ENCODE measurements at regions not wholly inside any gene's neighbourhood (a gene's known extent, or its start where the extent isn't known, plus 50 kb on each side); places are given as distances from the start of the nearest gene placed in this dataset.

- Histone ChIP-seq H3K4me1 (no peaks in the 10 kb centered on the region), H3K27ac (no peak overlapping the region), H3K9me3 (no peaks in the 10 kb centered on the region), H3K4me3 (no peak overlapping the region), H3K27me3 (peaks cover 0 to 8% (median 0%) of the 10 kb centered on the region in 4 donors), H3K36me3 (no peaks in the 10 kb centered on the region)
- DNase-seq: no peak
- WGBS, 2 donors: 51 to 54% methylated on average over 2 of the region's 2 CpGs
- intact Hi-C loops (cut with DNase I): no loop called here
- TF ChIP-seq POLR2A (IDR thresholded peaks at IDR 0.05): no peak
- no peak for TF ChIP-seq CTCF (IDR thresholded peaks at IDR 0.05)
These were observed 86.6 kb upstream of the AGBL1 start for GRCh38 chr15:85993116-85993515.

- intact Hi-C loops (cut with DNase I): no loop called here
- H3K36me3 ChIP-seq: no peaks in the 10 kb centered on the region
- H3K4me3 ChIP-seq: no peak overlapping the region
- H3K27me3 ChIP-seq: peaks cover 0 to 38% (median 0%) of the 10 kb centered on the region in 4 donors
- H3K27ac ChIP-seq: no peak overlapping the region
- TF ChIP-seq CTCF (IDR thresholded peaks at IDR 0.05) (no peak), POLR2A (IDR thresholded peaks at IDR 0.05) (no peak)
- H3K9me3 ChIP-seq: no peaks in the 10 kb centered on the region
- 75 to 83% methylated on average over 5 of the region's 5 CpGs for WGBS, 2 donors
- no peak for DNase-seq
- peaks cover 0 to 13% (median 3%) of the 10 kb centered on the region in 3 donors for H3K4me1 ChIP-seq
These were observed 82.1 kb upstream of the AGBL1 start for GRCh38 chr15:85997618-85998017.

DNA sequence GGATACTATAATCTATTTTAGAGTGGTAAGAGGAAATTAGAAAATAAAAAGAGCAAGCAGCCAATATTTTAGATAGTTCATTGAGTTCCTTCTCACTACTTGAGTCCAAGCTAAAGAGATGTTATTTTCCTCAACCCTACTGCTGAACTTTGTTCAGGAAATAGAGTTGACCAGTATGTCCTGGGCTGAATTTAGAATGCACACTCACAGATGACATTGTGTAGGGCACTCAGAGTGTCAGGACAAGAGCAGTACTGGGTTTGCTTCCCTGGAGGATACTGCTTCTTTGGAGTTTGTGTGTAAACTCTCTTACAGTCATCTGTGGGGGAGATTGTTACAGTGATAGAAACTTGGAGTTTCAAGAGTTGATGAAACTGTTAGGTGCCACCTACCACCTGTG lies 80.0 kb upstream of the AGBL1 start:
- H3K27me3 ChIP-seq: peaks cover 0 to 53% (median 0%) of the 10 kb centered on the region in 4 donors
- no peak overlapping the region for H3K27ac ChIP-seq
- intact Hi-C loops (cut with DNase I): no loop called here
- H3K4me3 ChIP-seq: no peak overlapping the region
- H3K36me3 ChIP-seq: no peaks in the 10 kb centered on the region
- peaks cover 0 to 13% (median 3%) of the 10 kb centered on the region in 3 donors for H3K4me1 ChIP-seq
- no peak for TF ChIP-seq CTCF (IDR thresholded peaks at IDR 0.05)
- no peak for TF ChIP-seq POLR2A (IDR thresholded peaks at IDR 0.05)
- DNase-seq: no peak
- H3K9me3 ChIP-seq: no peaks in the 10 kb centered on the region

- intact Hi-C loops (cut with DNase I): no loop called here
- Histone ChIP-seq H3K27me3 (peaks cover 0 to 53% (median 0%) of the 10 kb centered on the region in 4 donors), H3K27ac (no peak overlapping the region), H3K9me3 (no peaks in the 10 kb centered on the region), H3K4me1 (peaks cover 0 to 13% (median 3%) of the 10 kb centered on the region in 3 donors), H3K36me3 (no peaks in the 10 kb centered on the region), H3K4me3 (no peak overlapping the region)
- 14 to 29% methylated on average over 4 of the region's 4 CpGs for WGBS, 2 donors
- TF ChIP-seq POLR2A (IDR thresholded peaks at IDR 0.05) (no peak), CTCF (IDR thresholded peaks at IDR 0.05) (no peak)
- DNase-seq: no peak
These were observed 78.5 kb upstream of the AGBL1 start for GRCh38 chr15:86001200-86001599.

GRCh38 chr15:86002444-86002843 lies 77.2 kb upstream of the AGBL1 start:
- Histone ChIP-seq H3K27me3 (peaks cover 0 to 47% (median 0%) of the 10 kb centered on the region in 4 donors), H3K27ac (no peak overlapping the region), H3K4me1 (peaks cover 0 to 13% (median 3%) of the 10 kb centered on the region in 3 donors), H3K36me3 (no peaks in the 10 kb centered on the region), H3K4me3 (no peak overlapping the region), H3K9me3 (no peaks in the 10 kb centered on the region)
- no peak for DNase-seq
- intact Hi-C loops (cut with DNase I): no loop called here
- TF ChIP-seq CTCF (IDR thresholded peaks at IDR 0.05): no peak
- no peak for TF ChIP-seq POLR2A (IDR thresholded peaks at IDR 0.05)
